ENCODE measurements at regions not wholly inside any gene's neighbourhood (a gene's known extent, or its start where the extent isn't known, plus 50 kb on each side); places are given as distances from the start of the nearest gene placed in this dataset.
A peak's percentile ranks its signal among the peaks of the same experiment; 100 is the strongest.
"Not testable (repeated sequence)": the region's sequence is repeated elsewhere in the genome, so short reads cannot be mapped to it uniquely, and the experiment has no call there.

- Mint-ChIP-seq H3K36me3 (ENCODE audit: low read depth) (no peaks in the 10 kb centered on the region), H3K27ac (no peak overlapping the region), H3K9me3 (no peaks in the 10 kb centered on the region), H3K27me3 (ENCODE audit: low read depth, poor library complexity) (no peaks in the 10 kb centered on the region), H3K4me3 (no peak overlapping the region), H3K4me1 (no peaks in the 10 kb centered on the region)
- TF ChIP-seq CTCF (IDR thresholded peaks at IDR 0.05): no peak
- DNase-seq: no peak
These were observed 141.4 kb upstream of the FOXP2 start for GRCh38 chr7:114273218-114273617.

GRCh38 chr7:114269714-114270113 is 144.9 kb upstream of the FOXP2 start:
- no peak overlapping the region for H3K27ac Mint-ChIP-seq
- H3K4me3 Mint-ChIP-seq: no peak overlapping the region
- H3K27me3 Mint-ChIP-seq (ENCODE audit: low read depth, poor library complexity): peaks cover 3% of the 10 kb centered on the region
- no peaks in the 10 kb centered on the region for H3K36me3 Mint-ChIP-seq (ENCODE audit: low read depth)
- no peaks in the 10 kb centered on the region for H3K9me3 Mint-ChIP-seq
- H3K4me1 Mint-ChIP-seq: no peaks in the 10 kb centered on the region
- no peak for TF ChIP-seq CTCF (IDR thresholded peaks at IDR 0.05)
- DNase-seq: no peak

- not testable (repeated sequence) for H3K36me3 Mint-ChIP-seq (ENCODE audit: low read depth); DNase-seq; H3K27me3 Mint-ChIP-seq (ENCODE audit: low read depth, poor library complexity); H3K4me1 Mint-ChIP-seq; H3K9me3 Mint-ChIP-seq; H3K4me3 Mint-ChIP-seq; H3K27ac Mint-ChIP-seq
These were observed 147.1 kb upstream of the FOXP2 start for GRCh38 chr7:114267550-114267949.

- no peaks in the 10 kb centered on the region for H3K4me1 Mint-ChIP-seq
- no peak for TF ChIP-seq CTCF (IDR thresholded peaks at IDR 0.05)
- no peaks in the 10 kb centered on the region for H3K36me3 Mint-ChIP-seq (ENCODE audit: low read depth)
- DNase-seq: no peak
- H3K9me3 Mint-ChIP-seq: no peaks in the 10 kb centered on the region
- peak overlapping the region; percentile 16 for H3K27ac Mint-ChIP-seq
- peaks cover 3% of the 10 kb centered on the region for H3K27me3 Mint-ChIP-seq (ENCODE audit: low read depth, poor library complexity)
- no peak overlapping the region for H3K4me3 Mint-ChIP-seq
These were observed 150.6 kb upstream of the FOXP2 start for GRCh38 chr7:114264023-114264422.

- TF ChIP-seq CTCF (IDR thresholded peaks at IDR 0.05): no peak
- peak overlapping the region; percentile 36 for H3K27ac Mint-ChIP-seq
- no peak for DNase-seq
- H3K36me3 Mint-ChIP-seq (ENCODE audit: low read depth): no peaks in the 10 kb centered on the region
- no peaks in the 10 kb centered on the region for H3K9me3 Mint-ChIP-seq
- no peaks in the 10 kb centered on the region for H3K4me1 Mint-ChIP-seq
- no peak overlapping the region for H3K4me3 Mint-ChIP-seq
- H3K27me3 Mint-ChIP-seq (ENCODE audit: low read depth, poor library complexity): peaks cover 3% of the 10 kb centered on the region
These were observed 151.4 kb upstream of the FOXP2 start for GRCh38 chr7:114263219-114263618.

GRCh38 chr7:114255404-114255841 is 159.2 kb upstream of the FOXP2 start:
- no peak for TF ChIP-seq CTCF (IDR thresholded peaks at IDR 0.05)

More at GRCh38 chr7:114255404-114255841, 159.2 kb upstream of the FOXP2 start:
- H3K4me3 Mint-ChIP-seq: no peak overlapping the region
- H3K36me3 Mint-ChIP-seq (ENCODE audit: low read depth): peaks cover 1% of the 10 kb centered on the region
- H3K4me1 Mint-ChIP-seq: no peaks in the 10 kb centered on the region
- DNase-seq: no peak
- no peaks in the 10 kb centered on the region for H3K27me3 Mint-ChIP-seq (ENCODE audit: low read depth, poor library complexity)
- no peak overlapping the region for H3K27ac Mint-ChIP-seq
- peaks cover 30% of the 10 kb centered on the region for H3K9me3 Mint-ChIP-seq
